ENCODE measurements at regions not wholly inside any gene's neighbourhood (a gene's known extent, or its start where the extent isn't known, plus 50 kb on each side); places are given as distances from the start of the nearest gene placed in this dataset.

DNA sequence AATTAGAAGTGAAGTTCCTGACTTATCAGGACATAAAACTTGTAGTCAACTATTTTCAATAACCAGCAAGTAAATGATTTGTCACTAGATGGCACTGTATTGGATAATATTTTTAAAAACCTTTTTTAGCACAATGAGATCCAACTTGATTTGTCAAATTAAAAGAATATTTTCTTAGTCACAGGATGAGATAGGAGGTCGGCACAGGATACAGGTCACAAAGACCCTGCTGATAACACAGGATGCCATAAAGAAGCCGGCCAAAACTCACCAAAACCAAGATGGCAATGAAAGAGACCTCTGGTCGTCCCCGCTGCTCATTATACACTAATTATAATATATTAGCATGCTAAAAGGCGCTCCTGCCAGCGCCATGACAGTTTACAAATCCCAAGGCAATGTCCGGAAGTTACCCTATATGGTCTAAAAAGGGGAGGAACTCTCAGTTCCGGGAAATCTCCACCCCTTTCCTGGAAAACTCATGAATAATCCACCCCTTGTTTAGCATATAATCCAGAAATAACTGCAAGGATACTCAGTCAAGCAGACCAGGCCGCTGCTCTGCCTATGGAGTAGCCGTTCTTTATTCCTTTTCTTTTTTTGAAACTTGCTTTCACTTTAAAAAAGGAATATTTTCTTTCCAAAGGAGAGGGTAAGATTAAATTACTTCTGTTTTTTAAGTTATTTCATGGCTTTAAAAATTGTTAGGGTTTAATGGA, 255.7 kb upstream of the MKLN1 start:
- TF ChIP-seq CTCF (IDR thresholded peaks at IDR 0.05) (peak in 3 of 6 experiments; percentile 21 to 31 (median 25)), POLR2A (IDR thresholded peaks at IDR 0.05) (no peak)
